Loucy (cell line): ENCODE measurements at regions not wholly inside any gene's neighbourhood (a gene's known extent, or its start where the extent isn't known, plus 50 kb on each side); places are given as distances from the start of the nearest gene placed in this dataset.

Experiments used
- H2AFZ ChIP-seq: fragments of 200-600 bp; sonication (generic); 2 replicates; pipeline ENCODE4 v1.6.0; 2016; ENCODE audit warnings: antibody characterized with exemption, mild to moderate bottlenecking, low read length, moderate library complexity
- H3F3A ChIP-seq: fragments of 200-600 bp; 2 replicates; pipeline ENCODE4 v1.6.0; 2016; ENCODE audit warnings: antibody characterized with exemption, low read depth, mild to moderate bottlenecking
- H3K27me3 ChIP-seq: fragments of 200-600 bp; sonication (generic); 2 replicates; pipeline ENCODE4 v1.6.1; 2014; ENCODE audit warnings: low read length, mild to moderate bottlenecking; ENCODE audit not compliant: insufficient read depth, poor library complexity, severe bottlenecking
- H3K36me3 ChIP-seq: fragments of 200-600 bp; sonication (generic); 2 replicates; pipeline ENCODE4 v1.6.1; 2016; ENCODE audit warnings: low read length; ENCODE audit not compliant: insufficient read depth
- H3K4me1 ChIP-seq: fragments of 200-600 bp; sonication (generic); 2 replicates; pipeline ENCODE4 v1.5.1; 2014; ENCODE audit warnings: low read length, mild to moderate bottlenecking; ENCODE audit not compliant: insufficient read depth, poor library complexity, severe bottlenecking
- H3K4me2 ChIP-seq: fragments of 200-600 bp; sonication (generic); 2 replicates; pipeline ENCODE4 v1.6.0; 2014; ENCODE audit warnings: antibody characterized with exemption, low read length, low read depth, mild to moderate bottlenecking; ENCODE audit not compliant: poor library complexity, severe bottlenecking
- H3K4me3 ChIP-seq: fragments of 200-600 bp; sonication (generic); 2 replicates; pipeline ENCODE4 v1.5.1; 2014; ENCODE audit warnings: low read length, mild to moderate bottlenecking, mixed read lengths; ENCODE audit not compliant: poor library complexity, severe bottlenecking
- H3K79me2 ChIP-seq: fragments of 200-600 bp; sonication (generic); 2 replicates; pipeline ENCODE4 v1.6.1; 2014; ENCODE audit warnings: low read length; ENCODE audit not compliant: insufficient read depth
- H3K9ac ChIP-seq: fragments of 200-600 bp; sonication (generic); 2 replicates; pipeline ENCODE4 v1.6.0; 2014; ENCODE audit warnings: mild to moderate bottlenecking, low read depth, low read length, moderate library complexity; ENCODE audit not compliant: poor library complexity, severe bottlenecking
- H3K9me2 ChIP-seq: fragments of 200-600 bp; sonication (generic); replicated peaks from 2 replicates; pipeline ENCODE4 v1.6.1; 2016; ENCODE audit warnings: low read depth, low read length, mixed read lengths
- H3K9me3 ChIP-seq: fragments of 200-600 bp; sonication (generic); 2 replicates; pipeline ENCODE4 v1.6.1; 2014; ENCODE audit warnings: mild to moderate bottlenecking, antibody characterized with exemption, low read length, low read depth; ENCODE audit not compliant: insufficient read depth
- H4K20me1 ChIP-seq: fragments of 200-600 bp; sonication (generic); 2 replicates; pipeline ENCODE4 v1.6.0; 2014; ENCODE audit warnings: antibody characterized with exemption, low read length, mild to moderate bottlenecking; ENCODE audit not compliant: insufficient read depth, poor library complexity, severe bottlenecking
- EZH2phosphoT487 ChIP-seq: fragments of 200-600 bp; IDR thresholded peaks from 2 replicates; pipeline ENCODE4 v1.6.1; 2018; ENCODE audit warnings: antibody characterized with exemption, mild to moderate bottlenecking, moderate library complexity, borderline replicate concordance
- TF ChIP-seq, protein P1 (sequence below): fragments of 200-600 bp; sonication (generic); conservative IDR thresholded peaks from 2 replicates; pipeline ENCODE4 v1.5.1; 2014; ENCODE audit warnings: mild to moderate bottlenecking, antibody characterized with exemption, low read length

DNA sequence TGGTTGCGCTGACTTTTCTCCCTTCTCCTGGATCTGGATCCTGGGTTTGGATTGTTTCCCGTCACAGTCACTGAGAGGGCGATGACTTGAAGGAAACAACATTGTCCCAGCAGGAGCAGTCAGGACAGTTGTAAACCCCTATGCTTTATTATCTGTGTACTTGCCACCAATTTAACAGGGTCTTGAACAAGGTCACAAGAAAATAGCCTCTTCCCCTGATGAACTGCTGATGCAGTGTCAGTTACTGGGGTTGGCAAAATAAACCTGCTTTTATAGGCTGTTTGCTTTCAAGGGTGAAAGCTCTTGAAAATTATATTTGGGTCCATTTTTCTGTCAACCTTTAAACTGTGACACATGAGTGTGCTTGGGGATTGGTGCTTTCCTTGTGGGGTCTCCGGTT, 238.9 kb downstream of the ACTR3B start:
- Histone ChIP-seq H3K27me3 (no peaks in the 10 kb centered on the region), H3F3A (no peaks in the 10 kb centered on the region), H3K4me2 (no peak overlapping the region), H3K4me3 (no peak overlapping the region), H3K9me3 (peaks cover 2% of the 10 kb centered on the region; the same call in 1 of the 2 replicates), H3K79me2 (no peaks in the 10 kb centered on the region), H3K9ac (no peak overlapping the region), H3K9me2 (no peaks in the 10 kb centered on the region), H2AFZ (no peak overlapping the region), H3K36me3 (no peaks in the 10 kb centered on the region), H4K20me1 (no peaks in the 10 kb centered on the region), H3K4me1 (no peaks in the 10 kb centered on the region)
- TF ChIP-seq, protein P1, sequence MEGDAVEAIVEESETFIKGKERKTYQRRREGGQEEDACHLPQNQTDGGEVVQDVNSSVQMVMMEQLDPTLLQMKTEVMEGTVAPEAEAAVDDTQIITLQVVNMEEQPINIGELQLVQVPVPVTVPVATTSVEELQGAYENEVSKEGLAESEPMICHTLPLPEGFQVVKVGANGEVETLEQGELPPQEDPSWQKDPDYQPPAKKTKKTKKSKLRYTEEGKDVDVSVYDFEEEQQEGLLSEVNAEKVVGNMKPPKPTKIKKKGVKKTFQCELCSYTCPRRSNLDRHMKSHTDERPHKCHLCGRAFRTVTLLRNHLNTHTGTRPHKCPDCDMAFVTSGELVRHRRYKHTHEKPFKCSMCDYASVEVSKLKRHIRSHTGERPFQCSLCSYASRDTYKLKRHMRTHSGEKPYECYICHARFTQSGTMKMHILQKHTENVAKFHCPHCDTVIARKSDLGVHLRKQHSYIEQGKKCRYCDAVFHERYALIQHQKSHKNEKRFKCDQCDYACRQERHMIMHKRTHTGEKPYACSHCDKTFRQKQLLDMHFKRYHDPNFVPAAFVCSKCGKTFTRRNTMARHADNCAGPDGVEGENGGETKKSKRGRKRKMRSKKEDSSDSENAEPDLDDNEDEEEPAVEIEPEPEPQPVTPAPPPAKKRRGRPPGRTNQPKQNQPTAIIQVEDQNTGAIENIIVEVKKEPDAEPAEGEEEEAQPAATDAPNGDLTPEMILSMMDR, result no peak
- TF ChIP-seq EZH2phosphoT487, result no peak

DNA sequence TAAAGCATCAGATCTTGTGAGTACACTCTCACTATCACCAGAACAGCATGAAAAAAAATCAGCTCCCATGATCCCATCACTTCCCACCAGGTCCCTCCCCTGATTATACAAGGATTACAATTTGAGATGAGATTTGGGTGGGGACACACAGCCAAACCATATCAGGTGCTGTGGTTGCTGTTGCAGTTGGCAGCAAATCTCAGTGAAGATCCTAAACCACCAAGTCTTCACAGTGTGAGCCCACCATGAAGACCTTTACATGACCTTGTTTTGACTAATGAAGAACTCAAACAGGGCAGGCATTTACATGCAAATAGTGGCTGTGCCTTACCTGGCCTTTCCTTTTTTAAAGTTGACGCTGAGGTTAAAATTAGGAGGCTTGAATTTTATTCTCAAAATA, 242.6 kb downstream of the ACTR3B start:
- no peaks in the 10 kb centered on the region for H3K9me2 ChIP-seq
- H4K20me1 ChIP-seq, result no peaks in the 10 kb centered on the region
- no peaks in the 10 kb centered on the region; the same call in 1 of the 2 replicates for H3K9me3 ChIP-seq
- no peak overlapping the region for H3K4me3 ChIP-seq
- H3K36me3 ChIP-seq, result no peaks in the 10 kb centered on the region
- H3K27me3 ChIP-seq, result no peaks in the 10 kb centered on the region
- H3K79me2 ChIP-seq, result no peaks in the 10 kb centered on the region
- no peak overlapping the region for H2AFZ ChIP-seq
- H3K4me1 ChIP-seq, result no peaks in the 10 kb centered on the region
- TF ChIP-seq EZH2phosphoT487, result no peak
- TF ChIP-seq, protein P1, result no peak
- H3K4me2 ChIP-seq, result no peak overlapping the region
- H3F3A ChIP-seq, result no peaks in the 10 kb centered on the region
- H3K9ac ChIP-seq, result no peak overlapping the region

DNA sequence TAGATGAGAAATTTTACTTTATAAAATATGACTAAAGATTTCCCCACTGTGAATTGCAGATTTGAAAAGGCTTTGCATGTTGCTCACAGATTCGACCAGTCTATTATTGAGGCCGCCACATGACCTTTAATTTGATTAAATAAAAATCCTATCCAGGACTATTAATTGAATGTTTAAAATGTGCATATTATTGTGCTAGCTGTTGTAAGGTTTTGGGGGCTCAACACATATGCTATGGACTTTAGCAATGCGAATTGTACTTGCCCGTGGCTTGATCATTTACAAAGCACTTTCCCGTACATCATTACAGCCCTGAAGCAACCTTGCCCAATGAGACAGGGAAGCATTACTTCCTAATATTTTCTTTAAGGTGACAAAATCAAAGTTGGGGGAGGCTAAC, 243.0 kb downstream of the ACTR3B start:
- TF ChIP-seq, protein P1, result no peak
- no peak for TF ChIP-seq EZH2phosphoT487
- Histone ChIP-seq H3F3A (no peaks in the 10 kb centered on the region), H3K27me3 (no peaks in the 10 kb centered on the region), H3K9me3 (no peaks in the 10 kb centered on the region; the same call in 1 of the 2 replicates), H3K9ac (no peak overlapping the region), H3K4me3 (no peak overlapping the region), H4K20me1 (no peaks in the 10 kb centered on the region), H2AFZ (no peak overlapping the region), H3K36me3 (no peaks in the 10 kb centered on the region), H3K9me2 (no peaks in the 10 kb centered on the region), H3K79me2 (no peaks in the 10 kb centered on the region), H3K4me2 (no peak overlapping the region), H3K4me1 (no peaks in the 10 kb centered on the region)
